ENCODE measurements at regions not wholly inside any gene's neighbourhood (a gene's known extent, or its start where the extent isn't known, plus 50 kb on each side); places are given as distances from the start of the nearest gene placed in this dataset.

DNA sequence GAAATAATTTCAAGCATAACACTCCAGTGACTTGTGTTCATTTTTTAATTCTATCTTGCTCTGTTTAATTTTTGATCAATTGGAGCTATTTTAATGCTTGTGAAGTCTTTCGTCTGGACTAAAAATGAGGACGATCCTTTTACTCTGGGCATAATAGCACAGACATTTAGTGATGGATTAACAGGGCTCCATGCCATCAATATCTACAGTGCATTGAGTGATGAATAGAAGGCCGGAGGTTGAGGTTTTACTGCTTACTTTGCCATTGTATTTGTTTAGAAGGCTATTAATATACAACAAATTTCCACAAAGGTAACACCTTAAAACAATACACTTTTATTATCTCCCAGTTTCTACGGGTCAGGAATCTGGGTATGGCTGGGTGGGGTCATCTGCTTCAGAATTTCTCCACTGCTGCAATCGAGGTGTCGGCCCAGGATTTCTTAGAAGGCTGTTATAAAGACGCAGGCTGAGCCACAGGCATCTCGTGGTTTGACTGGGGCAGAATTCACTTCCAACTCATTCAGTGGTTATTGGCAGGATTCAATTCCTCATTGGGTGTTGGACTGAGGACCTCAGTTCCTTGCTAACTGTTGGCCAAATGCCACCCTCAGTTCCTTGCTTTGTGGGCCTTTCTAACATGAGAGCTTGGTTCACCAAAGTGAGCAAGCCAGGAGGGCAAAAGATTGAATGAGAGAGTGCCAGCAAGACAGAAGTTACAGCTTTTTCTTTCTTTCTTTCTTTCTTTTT is 265.4 kb upstream of the VLDLR start:
- no peak overlapping the region for H3K27ac ChIP-seq
- TF ChIP-seq POLR2AphosphoS5 (IDR thresholded peaks at IDR 0.05): no peak
- no peak for TF ChIP-seq POLR2A (IDR thresholded peaks at IDR 0.05)
- no peak for TF ChIP-seq EP300 (IDR thresholded peaks at IDR 0.05)
- TF ChIP-seq CTCF (IDR thresholded peaks at IDR 0.05): no peak
- no peak for DNase-seq (ENCODE audit: low spot score in 2 of 2)
- WGBS: 72% methylated on average over 8 of the region's 8 CpGs
- no peaks in the 10 kb centered on the region for H3K27me3 ChIP-seq
- H3K9me3 ChIP-seq: no peaks in the 10 kb centered on the region
- H3K4me1 ChIP-seq: no peaks in the 10 kb centered on the region
- no peak overlapping the region for H3K4me3 ChIP-seq
- no peaks in the 10 kb centered on the region for H3K36me3 ChIP-seq

GRCh38 chr9:2359891-2360471 is 261.6 kb upstream of the VLDLR start:
- no peak overlapping the region for H3K27ac ChIP-seq
- TF ChIP-seq EP300 (IDR thresholded peaks at IDR 0.05) (no peak), POLR2A (IDR thresholded peaks at IDR 0.05) (no peak), POLR2AphosphoS5 (IDR thresholded peaks at IDR 0.05) (no peak), CTCF (IDR thresholded peaks at IDR 0.05) (no peak)
- H3K9me3 ChIP-seq: no peaks in the 10 kb centered on the region
- no peak for DNase-seq (ENCODE audit: low spot score in 2 of 2)
- no peaks in the 10 kb centered on the region for H3K4me1 ChIP-seq
- H3K27me3 ChIP-seq: no peaks in the 10 kb centered on the region
- H3K4me3 ChIP-seq: no peak overlapping the region
- 83% methylated on average over 3 of the region's 3 CpGs for whole genome bisulfite sequencing
- H3K36me3 ChIP-seq: no peaks in the 10 kb centered on the region

DNA sequence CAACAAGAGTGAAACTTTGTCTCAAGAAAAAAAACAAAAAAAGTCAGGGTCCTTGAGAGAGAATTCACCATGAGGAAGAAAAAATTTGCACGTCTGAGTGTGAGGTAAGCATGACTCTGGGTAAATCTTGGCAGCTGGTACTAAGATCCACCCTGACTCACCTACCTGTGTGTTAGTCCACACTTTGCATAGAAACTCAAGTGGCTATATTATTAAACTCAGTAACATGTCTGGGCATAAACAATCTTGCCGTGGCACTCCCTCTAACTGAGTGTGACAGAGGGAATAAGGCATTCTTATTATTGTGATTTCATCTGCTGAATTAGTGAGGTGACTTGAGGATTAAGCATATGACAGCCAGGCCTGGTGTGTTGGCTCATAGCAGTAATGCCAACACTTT is 259.4 kb upstream of the VLDLR start:
- DNase-seq (ENCODE audit: low spot score in 2 of 2): no peak
- H3K4me1 ChIP-seq: no peaks in the 10 kb centered on the region
- TF ChIP-seq POLR2A (IDR thresholded peaks at IDR 0.05): no peak
- no peak for TF ChIP-seq POLR2AphosphoS5 (IDR thresholded peaks at IDR 0.05)
- no peak for TF ChIP-seq CTCF (IDR thresholded peaks at IDR 0.05)
- TF ChIP-seq EP300 (IDR thresholded peaks at IDR 0.05): no peak
- no peaks in the 10 kb centered on the region for H3K36me3 ChIP-seq
- no peaks in the 10 kb centered on the region for H3K9me3 ChIP-seq
- WGBS: 55% methylated on average over 2 of the region's 2 CpGs
- no peaks in the 10 kb centered on the region for H3K27me3 ChIP-seq
- H3K27ac ChIP-seq: no peak overlapping the region
- no peak overlapping the region for H3K4me3 ChIP-seq

- Histone ChIP-seq H3K9me3 (no peaks in the 10 kb centered on the region), H3K27ac (no peak overlapping the region), H3K4me1 (no peaks in the 10 kb centered on the region), H3K36me3 (no peaks in the 10 kb centered on the region), H3K4me3 (no peak overlapping the region), H3K27me3 (no peaks in the 10 kb centered on the region)
- 79% methylated on average over 6 of the region's 6 CpGs for WGBS
- DNase-seq (ENCODE audit: low spot score in 2 of 2): no peak
- TF ChIP-seq EP300 (IDR thresholded peaks at IDR 0.05): no peak
- TF ChIP-seq POLR2A (IDR thresholded peaks at IDR 0.05): no peak
- no peak for TF ChIP-seq CTCF (IDR thresholded peaks at IDR 0.05)
- TF ChIP-seq POLR2AphosphoS5 (IDR thresholded peaks at IDR 0.05): no peak
These were observed 258.3 kb upstream of the VLDLR start for GRCh38 chr9:2363138-2363745.

DNA sequence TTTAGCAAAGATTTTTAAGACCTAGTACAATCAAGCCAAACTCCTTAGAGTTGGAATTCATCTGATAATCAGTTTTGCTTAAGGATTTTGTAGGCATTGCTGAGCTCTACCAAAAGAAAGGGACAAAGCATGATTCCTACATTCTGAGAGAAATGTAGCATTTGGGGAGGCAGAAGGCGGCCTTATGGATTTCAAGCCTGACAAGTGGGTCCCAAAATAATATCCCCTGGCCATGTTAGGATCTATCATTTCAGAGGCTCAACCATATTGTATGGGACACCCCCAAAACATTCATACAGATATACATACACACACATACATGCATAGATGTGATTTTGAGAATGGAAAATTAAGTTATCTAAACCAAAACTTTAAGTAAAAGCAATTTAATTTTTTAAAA is 257.8 kb upstream of the VLDLR start:
- H3K36me3 ChIP-seq: no peaks in the 10 kb centered on the region
- H3K9me3 ChIP-seq: no peaks in the 10 kb centered on the region
- DNase-seq (ENCODE audit: low spot score in 2 of 2): no peak
- no peaks in the 10 kb centered on the region for H3K27me3 ChIP-seq
- TF ChIP-seq POLR2A (IDR thresholded peaks at IDR 0.05) (no peak), EP300 (IDR thresholded peaks at IDR 0.05) (no peak), CTCF (IDR thresholded peaks at IDR 0.05) (no peak), POLR2AphosphoS5 (IDR thresholded peaks at IDR 0.05) (no peak)
- 88% methylated on average over 1 of the region's 1 CpG for WGBS
- H3K4me3 ChIP-seq: no peak overlapping the region
- no peak overlapping the region for H3K27ac ChIP-seq
- H3K4me1 ChIP-seq: no peaks in the 10 kb centered on the region
